ENCODE measurements at regions not wholly inside any gene's neighbourhood (a gene's known extent, or its start where the extent isn't known, plus 50 kb on each side); places are given as distances from the start of the nearest gene placed in this dataset.
"Not testable (repeated sequence)": the region's sequence is repeated elsewhere in the genome, so short reads cannot be mapped to it uniquely, and the experiment has no call there.

- no peak overlapping the region for H3K27ac ChIP-seq (ENCODE audit: low read depth)
- no peak for DNase-seq (ENCODE audit: extremely low spot score)
Observed at GRCh38 chr9:2390028-2390427, 231.6 kb upstream of the VLDLR start.

GRCh38 chr9:2391509-2392132, 230.0 kb upstream of the VLDLR start:
- DNase-seq (ENCODE audit: extremely low spot score); H3K36me3 ChIP-seq (ENCODE audit: insufficient read depth); H3K4me1 ChIP-seq (ENCODE audit: insufficient read depth); H3K4me3 ChIP-seq (ENCODE audit: low read depth, low read length); H3K27ac ChIP-seq (ENCODE audit: low read depth): not testable (repeated sequence)

More at GRCh38 chr9:2390028-2390427, 231.6 kb upstream of the VLDLR start:
- Histone ChIP-seq H3K36me3 (ENCODE audit: insufficient read depth) (no peaks in the 10 kb centered on the region), H3K4me1 (ENCODE audit: insufficient read depth) (no peaks in the 10 kb centered on the region), H3K4me3 (ENCODE audit: low read depth, low read length) (no peak overlapping the region)
- 89% methylated on average over 4 of the region's 4 CpGs for WGBS

- H3K27ac ChIP-seq (ENCODE audit: low read depth); H3K4me1 ChIP-seq (ENCODE audit: insufficient read depth); H3K36me3 ChIP-seq (ENCODE audit: insufficient read depth); DNase-seq (ENCODE audit: extremely low spot score); H3K4me3 ChIP-seq (ENCODE audit: low read depth, low read length): not testable (repeated sequence)
Observed at GRCh38 chr9:2394087-2394741, 227.4 kb upstream of the VLDLR start.

- DNase-seq (ENCODE audit: extremely low spot score): no peak
- Histone ChIP-seq H3K27ac (ENCODE audit: low read depth) (no peak overlapping the region), H3K4me3 (ENCODE audit: low read depth, low read length) (no peak overlapping the region), H3K4me1 (ENCODE audit: insufficient read depth) (no peaks in the 10 kb centered on the region), H3K36me3 (ENCODE audit: insufficient read depth) (no peaks in the 10 kb centered on the region)
- 92% methylated on average over 2 of the region's 2 CpGs for WGBS
Observed at GRCh38 chr9:2395814-2396612, 225.6 kb upstream of the VLDLR start.

GRCh38 chr9:2396622-2397285, 224.8 kb upstream of the VLDLR start:
- 54% methylated on average over 1 of the region's 1 CpG for WGBS
- Histone ChIP-seq H3K36me3 (ENCODE audit: insufficient read depth) (no peaks in the 10 kb centered on the region), H3K4me3 (ENCODE audit: low read depth, low read length) (no peak overlapping the region), H3K27ac (ENCODE audit: low read depth) (no peak overlapping the region), H3K4me1 (ENCODE audit: insufficient read depth) (no peaks in the 10 kb centered on the region)
- no peak for DNase-seq (ENCODE audit: extremely low spot score)

- H3K36me3 ChIP-seq (ENCODE audit: insufficient read depth); H3K4me3 ChIP-seq (ENCODE audit: low read depth, low read length); H3K27ac ChIP-seq (ENCODE audit: low read depth); DNase-seq (ENCODE audit: extremely low spot score); H3K4me1 ChIP-seq (ENCODE audit: insufficient read depth): not testable (repeated sequence)
Observed at GRCh38 chr9:2397875-2398274, 223.7 kb upstream of the VLDLR start.

- H3K27ac ChIP-seq (ENCODE audit: low read depth); DNase-seq (ENCODE audit: extremely low spot score); H3K4me1 ChIP-seq (ENCODE audit: insufficient read depth); H3K4me3 ChIP-seq (ENCODE audit: low read depth, low read length); H3K36me3 ChIP-seq (ENCODE audit: insufficient read depth): not testable (repeated sequence)
- 75% methylated on average over 3 of the region's 3 CpGs for WGBS
Observed at GRCh38 chr9:2401746-2402145, 219.8 kb upstream of the VLDLR start.

- no peak for DNase-seq (ENCODE audit: extremely low spot score)
Observed at GRCh38 chr9:2403701-2404100, 217.9 kb upstream of the VLDLR start.

GRCh38 chr9:2406252-2406651, 215.3 kb upstream of the VLDLR start:
- DNase-seq (ENCODE audit: extremely low spot score): no peak
- Histone ChIP-seq H3K36me3 (ENCODE audit: insufficient read depth) (no peaks in the 10 kb centered on the region), H3K4me3 (ENCODE audit: low read depth, low read length) (no peak overlapping the region), H3K4me1 (ENCODE audit: insufficient read depth) (no peaks in the 10 kb centered on the region), H3K27ac (ENCODE audit: low read depth) (no peak overlapping the region)
- 89% methylated on average over 12 of the region's 12 CpGs for WGBS

More at GRCh38 chr9:2403701-2404100, 217.9 kb upstream of the VLDLR start:
- H3K36me3 ChIP-seq (ENCODE audit: insufficient read depth): no peaks in the 10 kb centered on the region
- H3K4me3 ChIP-seq (ENCODE audit: low read depth, low read length): no peak overlapping the region
- H3K27ac ChIP-seq (ENCODE audit: low read depth): no peak overlapping the region
- 0% methylated on average over 1 of the region's 1 CpG for WGBS
- H3K4me1 ChIP-seq (ENCODE audit: insufficient read depth): no peaks in the 10 kb centered on the region

GRCh38 chr9:2407450-2407849, 214.1 kb upstream of the VLDLR start:
- H3K4me1 ChIP-seq (ENCODE audit: insufficient read depth): no peaks in the 10 kb centered on the region
- 81% methylated on average over 7 of the region's 7 CpGs for WGBS
- H3K36me3 ChIP-seq (ENCODE audit: insufficient read depth): no peaks in the 10 kb centered on the region
- no peak overlapping the region for H3K27ac ChIP-seq (ENCODE audit: low read depth)
- no peak for DNase-seq (ENCODE audit: extremely low spot score)
- H3K4me3 ChIP-seq (ENCODE audit: low read depth, low read length): no peak overlapping the region

- Histone ChIP-seq H3K4me3 (ENCODE audit: low read depth, low read length) (no peak overlapping the region), H3K4me1 (ENCODE audit: insufficient read depth) (no peaks in the 10 kb centered on the region), H3K36me3 (ENCODE audit: insufficient read depth) (no peaks in the 10 kb centered on the region), H3K27ac (ENCODE audit: low read depth) (no peak overlapping the region)
- DNase-seq (ENCODE audit: extremely low spot score): no peak
- 72% methylated on average over 8 of the region's 8 CpGs for WGBS
Observed at GRCh38 chr9:2411459-2412215, 209.9 kb upstream of the VLDLR start.

- 47% methylated on average over 4 of the region's 4 CpGs for WGBS
- no peak for DNase-seq (ENCODE audit: extremely low spot score)
- no peaks in the 10 kb centered on the region for H3K36me3 ChIP-seq (ENCODE audit: insufficient read depth)
- no peak overlapping the region for H3K4me3 ChIP-seq (ENCODE audit: low read depth, low read length)
- no peaks in the 10 kb centered on the region for H3K4me1 ChIP-seq (ENCODE audit: insufficient read depth)
- no peak overlapping the region for H3K27ac ChIP-seq (ENCODE audit: low read depth)
Observed at GRCh38 chr9:2413160-2413805, 208.3 kb upstream of the VLDLR start.

- no peaks in the 10 kb centered on the region for H3K4me1 ChIP-seq (ENCODE audit: insufficient read depth)
- no peak overlapping the region for H3K27ac ChIP-seq (ENCODE audit: low read depth)
- H3K4me3 ChIP-seq (ENCODE audit: low read depth, low read length): no peak overlapping the region
- no peak for DNase-seq (ENCODE audit: extremely low spot score)
- 87% methylated on average over 2 of the region's 2 CpGs for WGBS
- no peaks in the 10 kb centered on the region for H3K36me3 ChIP-seq (ENCODE audit: insufficient read depth)
Observed at GRCh38 chr9:2414465-2414864, 207.1 kb upstream of the VLDLR start.
